Neural progenitor cell (in vitro differentiated cells): ENCODE measurements at regions not wholly inside any gene's neighbourhood (a gene's known extent, or its start where the extent isn't known, plus 50 kb on each side); places are given as distances from the start of the nearest gene placed in this dataset.

Experiments used
- EZH2 ChIP-seq: fragments of 200-600 bp; sonication (generic); IDR thresholded peaks from 2 replicates; pipeline ENCODE4 v1.6.1; 2017; ENCODE audit warnings: antibody characterized with exemption, mild to moderate bottlenecking, moderate library complexity
- EZH2phosphoT487 ChIP-seq: fragments of 200-600 bp; sonication (generic); IDR thresholded peaks from 2 replicates; pipeline ENCODE4 v1.6.1; 2017; ENCODE audit warnings: antibody characterized with exemption
- TF ChIP-seq, protein P1 (sequence below): fragments of 200-600 bp; sonication (generic); IDR thresholded peaks from 2 replicates; pipeline ENCODE4 v1.5.1; 2017; ENCODE audit warnings: antibody characterized with exemption, mild to moderate bottlenecking

DNA sequence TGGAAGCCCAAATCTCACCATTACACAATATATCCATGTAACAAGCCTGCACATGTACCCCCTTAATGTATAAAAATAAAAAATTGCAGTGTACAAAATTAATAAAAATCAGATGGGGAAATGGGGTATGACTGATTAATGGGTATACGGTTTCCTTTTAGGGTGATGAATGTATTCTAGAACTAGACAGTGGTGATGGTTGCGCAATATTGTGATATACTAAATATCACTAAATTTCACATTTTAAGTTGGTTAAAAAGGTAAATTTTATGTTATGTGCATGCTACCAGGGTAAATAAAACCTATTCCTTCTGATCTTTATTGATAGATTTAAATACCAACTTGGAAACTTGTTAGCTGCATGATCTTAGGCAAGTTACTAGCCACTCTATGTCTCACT lies 129.4 kb downstream of the SPANXA1 start:
- TF ChIP-seq EZH2phosphoT487 (no peak), EZH2 (no peak)
- TF ChIP-seq, protein P1, sequence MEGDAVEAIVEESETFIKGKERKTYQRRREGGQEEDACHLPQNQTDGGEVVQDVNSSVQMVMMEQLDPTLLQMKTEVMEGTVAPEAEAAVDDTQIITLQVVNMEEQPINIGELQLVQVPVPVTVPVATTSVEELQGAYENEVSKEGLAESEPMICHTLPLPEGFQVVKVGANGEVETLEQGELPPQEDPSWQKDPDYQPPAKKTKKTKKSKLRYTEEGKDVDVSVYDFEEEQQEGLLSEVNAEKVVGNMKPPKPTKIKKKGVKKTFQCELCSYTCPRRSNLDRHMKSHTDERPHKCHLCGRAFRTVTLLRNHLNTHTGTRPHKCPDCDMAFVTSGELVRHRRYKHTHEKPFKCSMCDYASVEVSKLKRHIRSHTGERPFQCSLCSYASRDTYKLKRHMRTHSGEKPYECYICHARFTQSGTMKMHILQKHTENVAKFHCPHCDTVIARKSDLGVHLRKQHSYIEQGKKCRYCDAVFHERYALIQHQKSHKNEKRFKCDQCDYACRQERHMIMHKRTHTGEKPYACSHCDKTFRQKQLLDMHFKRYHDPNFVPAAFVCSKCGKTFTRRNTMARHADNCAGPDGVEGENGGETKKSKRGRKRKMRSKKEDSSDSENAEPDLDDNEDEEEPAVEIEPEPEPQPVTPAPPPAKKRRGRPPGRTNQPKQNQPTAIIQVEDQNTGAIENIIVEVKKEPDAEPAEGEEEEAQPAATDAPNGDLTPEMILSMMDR, result no peak
